COLO668 (cell line): ENCODE measurements at regions not wholly inside any gene's neighbourhood (a gene's known extent, or its start where the extent isn't known, plus 50 kb on each side); places are given as distances from the start of the nearest gene placed in this dataset.
A peak's percentile ranks its signal among the peaks of the same experiment; 100 is the strongest.

Source experiments
- DNase-seq: peaks from one replicate; lab custom pipeline; 2025; ENCODE audit not compliant: unreplicated experiment; lab: John Stamatoyannopoulos, UW

GRCh38 chr20:52785679-52786078 is 186.5 kb upstream of the TSHZ2 start:
- DNase-seq: no peak

- peak; percentile 23 for DNase-seq
These were observed 188.4 kb upstream of the TSHZ2 start for GRCh38 chr20:52783769-52784168.

- DNase-seq: no peak
These were observed 191.7 kb upstream of the TSHZ2 start for GRCh38 chr20:52780462-52780861.

GRCh38 chr20:52779125-52779524 is 193.0 kb upstream of the TSHZ2 start:
- DNase-seq: no peak

- no peak for DNase-seq
These were observed 195.0 kb upstream of the TSHZ2 start for GRCh38 chr20:52777171-52777570.

- DNase-seq: no peak
These were observed 196.4 kb upstream of the TSHZ2 start for GRCh38 chr20:52775786-52776185.

- DNase-seq: no peak
These were observed 203.5 kb upstream of the TSHZ2 start for GRCh38 chr20:52768694-52769093.

GRCh38 chr20:52766645-52767435 is 205.3 kb upstream of the TSHZ2 start:
- no peak for DNase-seq

GRCh38 chr20:52763321-52763853 is 208.8 kb upstream of the TSHZ2 start:
- no peak for DNase-seq

GRCh38 chr20:52761867-52762266 is 210.3 kb upstream of the TSHZ2 start:
- DNase-seq: no peak

GRCh38 chr20:52760791-52761190 is 211.4 kb upstream of the TSHZ2 start:
- no peak for DNase-seq

GRCh38 chr20:52757411-52757810 is 214.7 kb upstream of the TSHZ2 start:
- DNase-seq: no peak

- no peak for DNase-seq
These were observed 216.4 kb upstream of the TSHZ2 start for GRCh38 chr20:52755744-52756143.

GRCh38 chr20:52754366-52754765 is 217.8 kb upstream of the TSHZ2 start:
- no peak for DNase-seq

GRCh38 chr20:52752023-52752422 is 220.1 kb upstream of the TSHZ2 start:
- no peak for DNase-seq

- DNase-seq: no peak
These were observed 220.6 kb upstream of the TSHZ2 start for GRCh38 chr20:52751571-52751970.

- no peak for DNase-seq
These were observed 222.2 kb upstream of the TSHZ2 start for GRCh38 chr20:52749938-52750337.

GRCh38 chr20:52748990-52749389 is 223.2 kb upstream of the TSHZ2 start:
- DNase-seq: no peak

- no peak for DNase-seq
These were observed 223.7 kb upstream of the TSHZ2 start for GRCh38 chr20:52748285-52748932.

- no peak for DNase-seq
These were observed 224.3 kb upstream of the TSHZ2 start for GRCh38 chr20:52747845-52748284.

GRCh38 chr20:52746770-52747169 is 225.4 kb upstream of the TSHZ2 start:
- DNase-seq: no peak

GRCh38 chr20:52746190-52746589 is 226.0 kb upstream of the TSHZ2 start:
- DNase-seq: peak; percentile 29
